GM23338 (cell line): ENCODE measurements at regions not wholly inside any gene's neighbourhood (a gene's known extent, or its start where the extent isn't known, plus 50 kb on each side); places are given as distances from the start of the nearest gene placed in this dataset.

Experiments used
- ATAC-seq: fragments of 200-7000 bp; cut with Tn5 transposase; 3 replicates; pipeline ENCODE4 v1.9.1; 2020
- DNase-seq: peaks from one replicate; pipeline ENCODE4 v3.0.0-alpha.2; 2015; ENCODE audit warnings: low spot score
- H2AFZ ChIP-seq: fragments of 200-600 bp; sonication (generic); 2 replicates; pipeline ENCODE4 v1.8.0; 2016; ENCODE audit warnings: antibody characterized with exemption, mild to moderate bottlenecking, moderate library complexity
- H3F3A ChIP-seq: fragments of 200-600 bp; sonication (generic); replicated peaks from 2 replicates; pipeline ENCODE4 v1.8.0; 2017; ENCODE audit warnings: antibody characterized with exemption, mixed run types, low read depth
- H3K27ac ChIP-seq: fragments of 200-600 bp; sonication (generic); 2 replicates; pipeline ENCODE4 v1.6.1; 2016; ENCODE audit warnings: low read depth
- H3K27me3 ChIP-seq: fragments of 200-600 bp; sonication (generic); 2 replicates; pipeline ENCODE4 v1.8.0; 2016; ENCODE audit warnings: mild to moderate bottlenecking, mixed run types, moderate library complexity; ENCODE audit not compliant: insufficient read depth
- H3K36me3 ChIP-seq: fragments of 200-600 bp; sonication (generic); 2 replicates; pipeline ENCODE4 v1.8.0; 2016; ENCODE audit warnings: mild to moderate bottlenecking; ENCODE audit not compliant: insufficient read depth
- H3K4me1 ChIP-seq: fragments of 200-600 bp; sonication (generic); 2 replicates; pipeline ENCODE4 v1.8.0; 2016; ENCODE audit warnings: mild to moderate bottlenecking, moderate library complexity; ENCODE audit not compliant: insufficient read depth
- H3K4me2 ChIP-seq: fragments of 200-600 bp; sonication (generic); 2 replicates; pipeline ENCODE4 v1.7.1; 2017; ENCODE audit warnings: mixed run types
- H3K4me3 ChIP-seq: fragments of 200-600 bp; sonication (generic); 2 replicates; pipeline ENCODE4 v1.6.1; 2016; ENCODE audit warnings: mixed run types
- H3K79me2 ChIP-seq: fragments of 200-600 bp; sonication (generic); replicated peaks from 2 replicates; pipeline ENCODE4 v1.8.0; 2017; ENCODE audit warnings: mild to moderate bottlenecking; ENCODE audit not compliant: insufficient read depth
- H3K9me2 ChIP-seq: fragments of 200-600 bp; sonication (generic); 2 replicates; pipeline ENCODE4 v1.8.0; 2017; ENCODE audit not compliant: insufficient read depth
- H4K20me1 ChIP-seq: fragments of 200-600 bp; sonication (generic); replicated peaks from 2 replicates; pipeline ENCODE4 v1.8.0; 2017; ENCODE audit warnings: mild to moderate bottlenecking; ENCODE audit not compliant: insufficient read depth
- H3K27ac Mint-ChIP-seq: 2 replicates; pipeline ENCODE4 v1.8.0; 2020; ENCODE audit warnings: inconsistent platforms, mild to moderate bottlenecking, moderate library complexity, mixed read lengths
- H3K27me3 Mint-ChIP-seq: 3 replicates; pipeline ENCODE4 v1.8.0; 2022; ENCODE audit warnings: low read depth, mild to moderate bottlenecking, moderate library complexity, mixed read lengths, inconsistent platforms; ENCODE audit not compliant: insufficient read depth, poor library complexity
- H3K36me3 Mint-ChIP-seq: 3 replicates; pipeline ENCODE4 v1.8.0; 2021; ENCODE audit warnings: low read depth, mild to moderate bottlenecking, inconsistent platforms, moderate library complexity, mixed read lengths
- H3K4me1 Mint-ChIP-seq: 3 replicates; pipeline ENCODE4 v1.8.0; 2020; ENCODE audit warnings: mild to moderate bottlenecking, inconsistent platforms, mixed read lengths
- H3K4me3 Mint-ChIP-seq: 3 replicates; pipeline ENCODE4 v1.8.0; 2021; ENCODE audit warnings: moderate library complexity, mild to moderate bottlenecking, inconsistent platforms, mixed read lengths
- H3K9me3 Mint-ChIP-seq: 3 replicates; pipeline ENCODE4 v1.8.0; 2020; ENCODE audit warnings: moderate library complexity, mild to moderate bottlenecking, inconsistent platforms, mixed read lengths
- CREB1 ChIP-seq: fragments of 250-450 bp; sonication (Bioruptor Pico); IDR thresholded peaks from 2 replicates; pipeline ENCODE4 v1.5.0; 2020; ENCODE audit warnings: low read depth, mild to moderate bottlenecking, moderate library complexity
- CTCF ChIP-seq, 2 experiments: fragments of 200-600 bp in 1 of 2; sonication (generic) in 1 of 2; conservative IDR thresholded peaks; 2 replicates each; pipeline versions ENCODE4 v1.5.1 to v1.6.1; 2016 to 2017; ENCODE audit warnings: antibody characterized with exemption in 2 of 2, low read depth in 2 of 2, mild to moderate bottlenecking in 2 of 2, moderate library complexity in 1 of 2
- ETS1 ChIP-seq: IDR thresholded peaks from 2 replicates; pipeline ENCODE4 v1.6.1; 2016; ENCODE audit warnings: antibody characterized with exemption
- EZH2 ChIP-seq: fragments of 200-600 bp; sonication (generic); IDR thresholded peaks from one replicate; pipeline ENCODE4 v1.8.0; 2017; ENCODE audit warnings: antibody characterized with exemption, mild to moderate bottlenecking, low read depth; ENCODE audit not compliant: unreplicated experiment
- EZH2phosphoT487 ChIP-seq: fragments of 200-600 bp; sonication (generic); IDR thresholded peaks from one replicate; pipeline ENCODE4 v1.8.1; 2018; ENCODE audit warnings: antibody characterized with exemption; ENCODE audit not compliant: unreplicated experiment
- JUNB ChIP-seq: IDR thresholded peaks from one replicate; pipeline ENCODE4 v1.6.1; 2016; ENCODE audit warnings: antibody characterized with exemption; ENCODE audit not compliant: unreplicated experiment
- NANOG ChIP-seq: IDR thresholded peaks from 2 replicates; pipeline ENCODE4 v1.6.1; 2016; ENCODE audit warnings: antibody characterized with exemption, borderline replicate concordance
- POLR2AphosphoS5 ChIP-seq: IDR thresholded peaks from 2 replicates; pipeline ENCODE4 v1.6.1; 2016; ENCODE audit warnings: antibody characterized with exemption, low read depth
- REST ChIP-seq: IDR thresholded peaks from one replicate; pipeline ENCODE4 v1.6.1; 2018; ENCODE audit warnings: antibody characterized with exemption; ENCODE audit not compliant: unreplicated experiment
- STAT1 ChIP-seq: IDR thresholded peaks from one replicate; pipeline ENCODE4 v1.6.1; 2016; ENCODE audit warnings: antibody characterized with exemption; ENCODE audit not compliant: unreplicated experiment
- ZNF114 ChIP-seq: fragments of 250-450 bp; sonication (Bioruptor Pico); IDR thresholded peaks from 2 replicates; pipeline ENCODE4 v1.5.0; 2020; ENCODE audit warnings: mild to moderate bottlenecking, moderate library complexity
- ZNF331 ChIP-seq: fragments of 250-450 bp; sonication (Bioruptor Pico); IDR thresholded peaks from 2 replicates; pipeline ENCODE4 v1.5.0; 2020; ENCODE audit warnings: low read depth, mild to moderate bottlenecking, moderate library complexity
- TF ChIP-seq, protein P1 (sequence below): fragments of 250-450 bp; sonication (Bioruptor Pico); IDR thresholded peaks from 2 replicates; pipeline ENCODE4 v1.5.0; 2020; ENCODE audit warnings: mild to moderate bottlenecking, moderate library complexity

DNA sequence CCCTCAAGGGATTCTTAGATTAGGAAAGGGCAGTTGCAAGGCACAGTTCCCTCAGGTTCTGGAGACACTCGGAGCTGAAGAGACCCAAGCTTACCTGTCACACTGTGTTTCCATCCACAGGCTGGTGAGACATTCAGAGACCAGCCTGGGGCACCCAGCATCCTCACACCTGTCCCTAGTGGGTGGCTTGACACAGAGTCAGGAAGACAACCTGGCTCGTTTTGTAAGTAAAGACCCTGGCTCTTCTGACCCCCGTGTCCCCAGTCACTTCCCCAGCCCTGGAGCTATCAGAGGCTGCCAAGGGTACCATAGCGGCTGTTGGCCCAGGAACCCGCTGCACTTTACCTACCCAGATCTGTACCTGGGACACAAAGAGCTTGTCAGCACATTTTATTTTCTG, 409.8 kb downstream of the MATN1 start:
- Histone ChIP-seq H3K27ac (no peak overlapping the region), H2AFZ (no peak overlapping the region), H3K4me1 (no peaks in the 10 kb centered on the region), H4K20me1 (no peaks in the 10 kb centered on the region), H3K4me2 (no peak overlapping the region), H3K9me2 (no peaks in the 10 kb centered on the region), H3K36me3 (no peaks in the 10 kb centered on the region), H3K4me3 (no peak overlapping the region), H3K79me2 (no peaks in the 10 kb centered on the region), H3K27me3 (no peaks in the 10 kb centered on the region), H3F3A (no peaks in the 10 kb centered on the region)
- no peak overlapping the region for H3K27ac Mint-ChIP-seq
- H3K9me3 Mint-ChIP-seq = peaks cover 7% of the 10 kb centered on the region; the same call in 2 of the 3 replicates
- H3K27me3 Mint-ChIP-seq = peaks cover 8% of the 10 kb centered on the region
- H3K36me3 Mint-ChIP-seq = no peaks in the 10 kb centered on the region
- H3K4me3 Mint-ChIP-seq = no peak overlapping the region
- DNase-seq (no peak), ATAC-seq (no peak)
- peaks cover 4% of the 10 kb centered on the region; the same call in 2 of the 3 replicates for H3K4me1 Mint-ChIP-seq
- TF ChIP-seq REST (no peak), NANOG (no peak), CREB1 (no peak), EZH2 (no peak), JUNB (no peak), EZH2phosphoT487 (no peak), ZNF114 (CRISPR knock-in tag) (no peak), ZNF331 (CRISPR knock-in tag) (no peak), POLR2AphosphoS5 (no peak), ETS1 (no peak), STAT1 (no peak), CTCF (conservative IDR thresholded peaks at IDR 0.05; ENCODE audit: low read depth in 2 of 2) (no peak)
- TF ChIP-seq, protein P1, sequence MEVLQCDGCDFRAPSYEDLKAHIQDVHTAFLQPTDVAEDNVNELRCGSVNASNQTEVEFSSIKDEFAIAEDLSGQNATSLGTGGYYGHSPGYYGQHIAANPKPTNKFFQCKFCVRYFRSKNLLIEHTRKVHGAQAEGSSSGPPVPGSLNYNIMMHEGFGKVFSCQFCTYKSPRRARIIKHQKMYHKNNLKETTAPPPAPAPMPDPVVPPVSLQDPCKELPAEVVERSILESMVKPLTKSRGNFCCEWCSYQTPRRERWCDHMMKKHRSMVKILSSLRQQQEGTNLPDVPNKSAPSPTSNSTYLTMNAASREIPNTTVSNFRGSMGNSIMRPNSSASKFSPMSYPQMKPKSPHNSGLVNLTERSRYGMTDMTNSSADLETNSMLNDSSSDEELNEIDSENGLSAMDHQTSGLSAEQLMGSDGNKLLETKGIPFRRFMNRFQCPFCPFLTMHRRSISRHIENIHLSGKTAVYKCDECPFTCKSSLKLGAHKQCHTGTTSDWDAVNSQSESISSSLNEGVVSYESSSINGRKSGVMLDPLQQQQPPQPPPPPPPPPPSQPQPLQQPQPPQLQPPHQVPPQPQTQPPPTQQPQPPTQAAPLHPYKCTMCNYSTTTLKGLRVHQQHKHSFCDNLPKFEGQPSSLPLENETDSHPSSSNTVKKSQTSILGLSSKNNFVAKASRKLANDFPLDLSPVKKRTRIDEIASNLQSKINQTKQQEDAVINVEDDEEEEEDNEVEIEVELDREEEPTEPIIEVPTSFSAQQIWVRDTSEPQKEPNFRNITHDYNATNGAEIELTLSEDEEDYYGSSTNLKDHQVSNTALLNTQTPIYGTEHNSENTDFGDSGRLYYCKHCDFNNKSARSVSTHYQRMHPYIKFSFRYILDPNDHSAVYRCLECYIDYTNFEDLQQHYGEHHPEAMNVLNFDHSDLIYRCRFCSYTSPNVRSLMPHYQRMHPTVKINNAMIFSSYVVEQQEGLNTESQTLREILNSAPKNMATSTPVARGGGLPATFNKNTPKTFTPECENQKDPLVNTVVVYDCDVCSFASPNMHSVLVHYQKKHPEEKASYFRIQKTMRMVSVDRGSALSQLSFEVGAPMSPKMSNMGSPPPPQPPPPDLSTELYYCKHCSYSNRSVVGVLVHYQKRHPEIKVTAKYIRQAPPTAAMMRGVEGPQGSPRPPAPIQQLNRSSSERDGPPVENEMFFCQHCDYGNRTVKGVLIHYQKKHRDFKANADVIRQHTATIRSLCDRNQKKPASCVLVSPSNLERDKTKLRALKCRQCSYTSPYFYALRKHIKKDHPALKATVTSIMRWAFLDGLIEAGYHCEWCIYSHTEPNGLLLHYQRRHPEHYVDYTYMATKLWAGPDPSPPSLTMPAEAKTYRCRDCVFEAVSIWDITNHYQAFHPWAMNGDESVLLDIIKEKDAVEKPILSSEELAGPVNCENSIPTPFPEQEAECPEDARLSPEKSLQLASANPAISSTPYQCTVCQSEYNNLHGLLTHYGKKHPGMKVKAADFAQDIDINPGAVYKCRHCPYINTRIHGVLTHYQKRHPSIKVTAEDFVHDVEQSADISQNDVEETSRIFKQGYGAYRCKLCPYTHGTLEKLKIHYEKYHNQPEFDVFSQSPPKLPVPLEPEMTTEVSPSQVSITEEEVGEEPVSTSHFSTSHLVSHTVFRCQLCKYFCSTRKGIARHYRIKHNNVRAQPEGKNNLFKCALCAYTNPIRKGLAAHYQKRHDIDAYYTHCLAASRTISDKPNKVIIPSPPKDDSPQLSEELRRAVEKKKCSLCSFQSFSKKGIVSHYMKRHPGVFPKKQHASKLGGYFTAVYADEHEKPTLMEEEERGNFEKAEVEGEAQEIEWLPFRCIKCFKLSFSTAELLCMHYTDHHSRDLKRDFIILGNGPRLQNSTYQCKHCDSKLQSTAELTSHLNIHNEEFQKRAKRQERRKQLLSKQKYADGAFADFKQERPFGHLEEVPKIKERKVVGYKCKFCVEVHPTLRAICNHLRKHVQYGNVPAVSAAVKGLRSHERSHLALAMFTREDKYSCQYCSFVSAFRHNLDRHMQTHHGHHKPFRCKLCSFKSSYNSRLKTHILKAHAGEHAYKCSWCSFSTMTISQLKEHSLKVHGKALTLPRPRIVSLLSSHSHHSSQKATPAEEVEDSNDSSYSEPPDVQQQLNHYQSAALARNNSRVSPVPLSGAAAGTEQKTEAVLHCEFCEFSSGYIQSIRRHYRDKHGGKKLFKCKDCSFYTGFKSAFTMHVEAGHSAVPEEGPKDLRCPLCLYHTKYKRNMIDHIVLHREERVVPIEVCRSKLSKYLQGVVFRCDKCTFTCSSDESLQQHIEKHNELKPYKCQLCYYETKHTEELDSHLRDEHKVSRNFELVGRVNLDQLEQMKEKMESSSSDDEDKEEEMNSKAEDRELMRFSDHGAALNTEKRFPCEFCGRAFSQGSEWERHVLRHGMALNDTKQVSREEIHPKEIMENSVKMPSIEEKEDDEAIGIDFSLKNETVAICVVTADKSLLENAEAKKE (CRISPR knock-in tag) = no peak
